Ovary (tissue), 3 donors: ENCODE measurements at regions not wholly inside any gene's neighbourhood (a gene's known extent, or its start where the extent isn't known, plus 50 kb on each side); places are given as distances from the start of the nearest gene placed in this dataset.

ENCODE experiments used
- CTCF ChIP-seq, 3 donors: fragments of 450-650 bp in 2 of 3; fragments of 200-600 bp in 1 of 3; IDR thresholded peaks; one replicate each; pipeline versions ENCODE4 v1.5.1 to v1.8.0; 2016 to 2022; ENCODE audit warnings: antibody characterized with exemption in 3 of 3, mild to moderate bottlenecking in 1 of 3
- EP300 ChIP-seq: sonication (generic); formaldehyde crosslinking; IDR thresholded peaks from one replicate; pipeline ENCODE4 v1.6.1; 2017; ENCODE audit warnings: antibody characterized with exemption
- POLR2A ChIP-seq: fragments of 450-650 bp; IDR thresholded peaks from one replicate; pipeline ENCODE4 v1.6.1; 2017; ENCODE audit warnings: antibody characterized with exemption, mild to moderate bottlenecking, moderate library complexity
- donor health status: DM: no; HTN: no; CAD: no.

- TF ChIP-seq POLR2A (no peak), CTCF (IDR thresholded peaks at IDR 0.05) (no peak), EP300 (no peak)
Observed at GRCh38 chr5:158385982-158386381, 527.0 kb upstream of the CLINT1 start.
